Kasumi-1 (cell line): ENCODE measurements at regions not wholly inside any gene's neighbourhood (a gene's known extent, or its start where the extent isn't known, plus 50 kb on each side); places are given as distances from the start of the nearest gene placed in this dataset.

Source experiments
- DNase-seq, 2 experiments: peaks; one replicate each; lab custom pipeline; 2025; lab: John Stamatoyannopoulos, UW

- DNase-seq = no peak
Measured at GRCh38 chr16:8271344-8271743, 319.0 kb downstream of the TMEM114 start.

DNA sequence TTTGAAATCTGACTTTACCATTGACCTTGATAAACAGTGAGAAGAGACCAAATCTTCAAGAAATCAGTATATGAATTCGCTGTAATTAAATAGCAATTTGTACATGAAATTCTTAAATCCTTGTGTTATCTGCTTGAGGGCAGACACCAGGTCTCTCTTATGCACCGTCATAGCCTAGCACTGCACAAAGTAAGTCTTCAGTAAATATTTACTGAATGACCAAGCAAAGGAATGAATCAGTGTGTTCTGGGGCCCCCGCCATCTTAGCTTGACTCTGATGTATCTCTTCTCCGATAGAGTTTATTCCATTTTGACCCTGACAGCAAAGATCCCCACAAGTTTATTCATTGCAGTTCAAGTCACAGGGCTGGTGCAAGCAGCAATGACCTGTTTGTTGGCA, 328.0 kb downstream of the TMEM114 start:
- DNase-seq = no peak

- no peak for DNase-seq
Measured at GRCh38 chr16:8260140-8260539, 330.2 kb downstream of the TMEM114 start.

DNA sequence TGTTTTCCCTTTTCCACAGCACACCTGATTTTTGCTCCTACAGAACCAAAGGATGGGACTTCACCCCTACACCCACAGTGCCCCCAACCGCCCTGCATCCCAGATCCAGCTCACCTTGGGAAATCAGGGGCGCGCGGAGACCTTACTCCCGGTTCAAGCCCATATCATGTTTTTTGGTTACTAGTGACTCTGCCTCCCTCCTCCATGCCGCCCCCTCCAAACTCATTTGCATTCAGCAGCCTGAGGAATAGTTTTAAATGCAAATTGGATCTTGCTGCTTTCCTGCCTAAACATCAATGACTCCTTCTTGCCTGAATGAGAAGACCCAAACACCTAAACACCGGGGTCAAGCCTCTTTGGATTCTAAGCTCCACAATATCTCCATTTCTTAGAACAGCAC, 331.8 kb downstream of the TMEM114 start:
- no peak for DNase-seq

DNA sequence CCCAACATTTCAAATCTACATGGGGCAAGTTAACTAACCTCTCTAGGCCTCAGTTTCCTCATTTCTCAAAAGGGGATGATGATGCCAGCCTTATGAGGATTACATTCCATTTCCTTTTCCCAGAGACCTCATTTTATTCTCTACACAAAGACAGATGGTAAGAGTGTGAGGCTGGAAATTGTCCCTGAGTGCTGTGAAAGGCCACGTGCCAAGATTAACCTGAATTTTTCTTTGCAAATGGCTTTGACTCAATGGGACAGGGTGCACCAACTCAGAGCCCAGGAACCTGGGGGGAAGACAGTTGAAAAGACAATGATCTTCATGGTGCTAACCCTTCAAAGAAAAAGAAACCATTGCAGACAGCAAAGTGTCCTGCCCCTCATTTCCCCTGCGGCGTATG, 332.8 kb downstream of the TMEM114 start:
- DNase-seq = no peak

DNA sequence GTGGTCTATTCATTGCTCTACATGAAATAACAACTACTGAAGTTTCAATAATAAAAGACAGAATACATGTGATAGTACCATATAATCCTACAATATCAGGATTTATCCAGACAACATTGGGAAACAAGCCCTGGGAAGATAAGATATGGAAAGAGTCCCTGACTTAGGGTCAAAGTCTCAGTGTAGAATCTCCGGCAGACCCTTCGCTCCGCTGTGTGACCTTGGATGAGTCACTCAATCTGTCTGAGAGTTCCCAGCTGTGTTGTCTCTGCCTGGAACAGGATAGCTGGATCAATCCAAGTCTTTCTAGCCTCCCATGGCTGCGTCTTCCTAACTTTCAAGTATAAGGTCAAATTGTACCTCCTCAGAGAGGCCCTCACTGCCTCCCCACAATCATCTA, 335.9 kb downstream of the TMEM114 start:
- DNase-seq = no peak

DNA sequence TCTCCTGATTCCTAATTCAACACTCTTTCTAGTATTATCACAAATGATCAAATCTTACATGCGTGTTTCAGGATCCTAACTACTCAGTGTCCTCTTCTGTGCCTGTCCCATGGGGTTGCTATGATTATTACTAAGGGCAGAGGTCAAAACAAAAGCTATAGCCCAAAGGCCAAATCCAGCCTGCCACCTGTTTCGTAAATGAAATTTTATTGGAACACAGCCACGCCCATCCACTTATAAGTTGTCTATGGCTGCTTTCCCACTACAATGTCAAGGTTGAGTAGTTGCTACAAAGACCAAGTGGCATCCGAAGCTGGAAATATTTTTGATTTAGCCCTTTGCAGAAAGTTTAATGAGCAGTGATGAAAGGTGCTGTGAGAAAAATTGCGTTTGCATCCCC, 336.6 kb downstream of the TMEM114 start:
- DNase-seq = no peak

GRCh38 chr16:8251727-8252126, 338.6 kb downstream of the TMEM114 start:
- DNase-seq = no peak

DNA sequence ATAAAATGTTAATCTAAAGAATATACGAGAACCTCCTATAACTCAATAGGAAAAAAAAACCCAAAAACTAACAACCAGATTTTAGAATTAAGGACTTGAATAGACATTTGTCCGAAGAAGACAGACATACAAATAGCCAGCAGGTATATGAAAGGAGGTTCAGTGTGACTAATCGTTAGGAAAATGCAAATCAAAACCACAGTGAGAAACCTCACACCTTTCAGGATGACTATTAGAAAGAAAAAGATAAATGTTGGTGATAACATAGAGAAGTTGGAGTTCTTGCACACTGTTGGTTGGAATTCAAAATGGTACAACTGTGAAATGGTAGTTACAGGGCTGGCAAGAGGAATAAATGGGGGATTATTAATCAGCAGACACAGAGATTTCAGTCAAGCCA, 339.0 kb downstream of the TMEM114 start:
- DNase-seq = no peak

- DNase-seq = no peak
Measured at GRCh38 chr16:8247993-8248392, 342.3 kb downstream of the TMEM114 start.

- no peak for DNase-seq
Measured at GRCh38 chr16:8243981-8244380, 346.3 kb downstream of the TMEM114 start.

GRCh38 chr16:8241408-8241807, 348.9 kb downstream of the TMEM114 start:
- no peak for DNase-seq

GRCh38 chr16:8239443-8239842, 350.9 kb downstream of the TMEM114 start:
- DNase-seq = no peak

GRCh38 chr16:8237452-8237851, 352.9 kb downstream of the TMEM114 start:
- no peak for DNase-seq

GRCh38 chr16:8236816-8237215, 353.5 kb downstream of the TMEM114 start:
- no peak for DNase-seq

- DNase-seq = no peak
Measured at GRCh38 chr16:8230497-8230896, 359.8 kb downstream of the TMEM114 start.

- no peak for DNase-seq
Measured at GRCh38 chr16:8229011-8229520, 361.2 kb downstream of the TMEM114 start.

DNA sequence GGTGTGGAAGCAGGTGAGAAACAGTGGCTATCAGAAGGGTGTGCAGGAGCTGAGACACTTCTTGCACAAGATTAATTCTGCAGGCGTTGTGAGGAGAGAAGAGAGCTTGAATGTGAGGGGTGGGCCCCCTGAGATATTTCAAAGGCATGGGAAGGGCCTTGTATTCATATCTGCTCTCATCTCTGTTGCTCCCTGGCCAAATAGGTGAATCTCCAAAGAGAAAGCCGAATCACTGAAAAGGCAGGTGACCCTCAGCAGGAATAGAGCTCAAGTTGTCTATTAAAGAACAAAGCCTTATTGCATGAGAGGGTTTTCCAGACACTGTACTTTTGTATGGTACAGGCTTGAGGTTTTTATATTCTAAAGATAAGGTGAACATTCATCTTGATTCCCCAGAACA, 373.1 kb downstream of the TMEM114 start:
- DNase-seq = no peak

DNA sequence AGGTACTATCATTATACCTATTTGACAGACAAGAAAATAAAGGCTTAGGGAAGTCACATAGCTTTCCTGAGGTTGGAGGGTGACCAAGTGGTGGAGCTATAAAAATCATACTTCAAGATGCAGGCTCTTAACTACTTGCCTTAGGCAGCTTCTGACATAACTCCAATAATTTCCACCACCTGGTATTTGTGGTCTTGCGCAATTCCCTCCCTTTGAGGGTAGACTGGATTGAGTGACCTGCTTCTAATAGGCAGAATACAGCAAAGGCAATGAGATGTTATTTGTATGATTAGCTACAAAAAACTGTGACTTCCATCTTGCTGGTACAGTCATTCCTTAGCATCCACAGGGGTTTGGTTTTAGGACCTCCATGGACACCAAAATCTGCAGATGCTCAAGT, 385.5 kb downstream of the TMEM114 start:
- DNase-seq = no peak

- DNase-seq = no peak
Measured at GRCh38 chr16:8204096-8204495, 386.2 kb downstream of the TMEM114 start.

DNA sequence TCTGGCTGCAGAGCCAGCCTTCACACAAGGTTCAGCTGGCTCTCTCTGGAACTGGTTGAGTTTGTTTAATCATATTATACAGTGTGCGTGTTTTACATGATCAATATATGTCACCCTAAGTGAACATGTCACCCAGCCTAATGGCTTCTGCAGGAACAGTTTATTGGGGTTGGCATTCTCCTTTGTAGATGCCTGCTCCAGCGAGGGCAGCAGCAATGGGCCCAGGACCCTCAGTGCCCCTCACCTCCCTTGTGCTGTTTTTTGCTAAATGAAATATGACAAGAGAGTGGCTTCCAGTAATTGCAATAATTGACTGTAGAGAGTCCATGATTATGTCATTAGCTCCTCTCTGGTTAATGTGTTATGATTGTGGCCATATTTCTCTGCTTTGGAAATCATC, 387.2 kb downstream of the TMEM114 start:
- no peak for DNase-seq

DNA sequence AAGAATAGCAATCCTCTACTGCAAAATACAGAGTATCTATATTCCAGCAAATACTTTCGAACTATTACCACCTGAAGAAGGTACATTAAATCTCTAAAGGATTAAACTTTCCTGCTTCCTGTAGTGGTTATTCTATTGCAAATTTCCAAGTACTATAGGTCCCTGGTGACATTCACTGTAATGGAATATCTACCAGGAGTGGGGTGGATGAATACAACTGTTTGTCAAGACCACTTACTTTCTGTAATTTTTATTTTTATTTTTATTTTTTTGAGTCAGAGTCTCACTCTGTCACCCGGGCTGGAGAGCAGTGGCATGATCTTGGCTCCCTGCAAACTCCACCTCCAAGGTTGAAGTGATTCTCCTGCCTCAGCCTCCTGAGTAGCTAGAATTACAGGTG, 389.5 kb downstream of the TMEM114 start:
- DNase-seq = no peak

DNA sequence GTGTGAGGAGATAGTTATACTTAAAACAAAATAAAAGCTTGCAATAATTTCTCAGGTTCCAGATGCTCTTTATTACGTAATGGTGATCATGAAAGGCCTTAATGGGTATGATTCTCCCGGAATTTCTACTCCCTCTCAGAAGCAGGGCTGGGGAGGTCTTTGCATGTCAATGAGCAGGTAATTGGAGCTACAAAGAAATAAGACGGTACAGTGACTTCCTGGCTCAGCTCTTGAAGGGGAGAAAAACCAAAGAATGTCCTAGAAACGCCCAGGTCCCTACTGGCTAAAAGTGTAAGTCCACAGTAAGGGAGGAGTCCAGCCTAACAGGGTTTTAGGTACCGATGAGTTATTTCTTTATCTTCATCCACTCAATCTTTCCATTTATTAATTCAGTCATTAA, 390.9 kb downstream of the TMEM114 start:
- DNase-seq = no peak

GRCh38 chr16:8194794-8195193, 395.5 kb downstream of the TMEM114 start:
- peak in 1 of 2 experiments; percentile 9 for DNase-seq

- no peak for DNase-seq
Measured at GRCh38 chr16:8188841-8189240, 401.5 kb downstream of the TMEM114 start.
